Nephron progenitor cell (in vitro differentiated cells): ENCODE measurements at regions not wholly inside any gene's neighbourhood (a gene's known extent, or its start where the extent isn't known, plus 50 kb on each side); places are given as distances from the start of the nearest gene placed in this dataset.

Experiments
- DNase-seq: peaks from one replicate; pipeline ENCODE4 v3.0.0; 2021
- H3K27ac Mint-ChIP-seq: 2 replicates; pipeline ENCODE4 v1.8.0; 2021; ENCODE audit warnings: mild to moderate bottlenecking, moderate library complexity, mixed read lengths
- H3K27me3 Mint-ChIP-seq: 2 replicates; pipeline ENCODE4 v1.8.0; 2021; ENCODE audit warnings: mild to moderate bottlenecking, low read depth, mixed read lengths; ENCODE audit not compliant: poor library complexity
- H3K36me3 Mint-ChIP-seq: 2 replicates; pipeline ENCODE4 v1.8.0; 2021; ENCODE audit warnings: low read depth, mixed read lengths
- H3K4me1 Mint-ChIP-seq: 2 replicates; pipeline ENCODE4 v1.8.0; 2021; ENCODE audit warnings: mixed read lengths
- H3K4me3 Mint-ChIP-seq: 2 replicates; pipeline ENCODE4 v1.8.0; 2021; ENCODE audit warnings: mild to moderate bottlenecking, moderate library complexity, mixed read lengths
- H3K9me3 Mint-ChIP-seq: 2 replicates; pipeline ENCODE4 v1.8.0; 2021; ENCODE audit warnings: mild to moderate bottlenecking, moderate library complexity, mixed read lengths
- TF ChIP-seq, protein P1 (sequence below): fragments of 200-600 bp; sonication (generic); IDR thresholded peaks from 2 replicates; pipeline ENCODE4 v1.5.0; 2021; ENCODE audit warnings: antibody characterized with exemption

DNA sequence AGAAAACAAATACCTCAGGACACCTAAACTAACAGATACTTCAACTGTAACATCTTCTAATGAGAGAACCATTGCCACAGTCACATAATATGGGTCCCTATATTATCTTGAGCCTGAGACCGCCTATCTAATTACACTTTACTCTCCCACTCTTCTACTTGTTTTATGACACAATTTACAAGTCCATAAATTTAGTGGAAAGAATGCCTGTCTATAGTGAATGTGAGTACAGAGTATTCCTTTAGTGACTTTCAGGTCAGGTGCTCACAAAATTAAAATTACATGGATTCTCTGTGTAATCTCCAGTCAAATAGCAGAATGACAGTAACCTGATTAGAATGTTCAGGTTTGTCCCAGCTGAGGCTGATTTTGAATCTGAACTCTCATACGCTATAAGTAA, 624.1 kb downstream of the PKHD1 start:
- DNase-seq: no peak
- TF ChIP-seq, protein P1, sequence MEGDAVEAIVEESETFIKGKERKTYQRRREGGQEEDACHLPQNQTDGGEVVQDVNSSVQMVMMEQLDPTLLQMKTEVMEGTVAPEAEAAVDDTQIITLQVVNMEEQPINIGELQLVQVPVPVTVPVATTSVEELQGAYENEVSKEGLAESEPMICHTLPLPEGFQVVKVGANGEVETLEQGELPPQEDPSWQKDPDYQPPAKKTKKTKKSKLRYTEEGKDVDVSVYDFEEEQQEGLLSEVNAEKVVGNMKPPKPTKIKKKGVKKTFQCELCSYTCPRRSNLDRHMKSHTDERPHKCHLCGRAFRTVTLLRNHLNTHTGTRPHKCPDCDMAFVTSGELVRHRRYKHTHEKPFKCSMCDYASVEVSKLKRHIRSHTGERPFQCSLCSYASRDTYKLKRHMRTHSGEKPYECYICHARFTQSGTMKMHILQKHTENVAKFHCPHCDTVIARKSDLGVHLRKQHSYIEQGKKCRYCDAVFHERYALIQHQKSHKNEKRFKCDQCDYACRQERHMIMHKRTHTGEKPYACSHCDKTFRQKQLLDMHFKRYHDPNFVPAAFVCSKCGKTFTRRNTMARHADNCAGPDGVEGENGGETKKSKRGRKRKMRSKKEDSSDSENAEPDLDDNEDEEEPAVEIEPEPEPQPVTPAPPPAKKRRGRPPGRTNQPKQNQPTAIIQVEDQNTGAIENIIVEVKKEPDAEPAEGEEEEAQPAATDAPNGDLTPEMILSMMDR: no peak
- H3K4me1 Mint-ChIP-seq: peaks cover 71% of the 10 kb centered on the region

DNA sequence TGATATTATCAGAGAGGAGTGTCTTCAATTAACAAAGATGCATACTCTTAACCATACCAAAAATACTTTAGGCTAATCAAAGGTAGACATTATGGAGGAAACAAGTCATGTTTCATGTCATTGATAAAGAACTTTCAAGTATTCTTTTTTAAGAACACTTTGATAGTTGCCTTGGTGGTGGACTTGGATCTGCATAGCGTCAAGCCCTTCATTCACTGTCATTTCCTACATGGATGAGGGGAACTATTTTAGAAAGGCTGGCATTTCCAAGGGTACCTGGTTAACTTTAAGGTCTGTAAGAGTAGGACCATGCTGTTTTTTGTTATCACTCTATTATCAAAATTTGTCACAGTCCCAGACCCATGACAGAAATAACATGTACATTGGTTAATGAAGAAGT, 622.5 kb downstream of the PKHD1 start:
- H3K27ac Mint-ChIP-seq: no peak overlapping the region
- H3K4me1 Mint-ChIP-seq: peaks cover 56% of the 10 kb centered on the region
- no peak for DNase-seq
- H3K4me3 Mint-ChIP-seq: no peak overlapping the region
- H3K9me3 Mint-ChIP-seq: peaks cover 5% of the 10 kb centered on the region
- peaks cover 5% of the 10 kb centered on the region for H3K27me3 Mint-ChIP-seq
- TF ChIP-seq, protein P1: no peak
- H3K36me3 Mint-ChIP-seq: no peaks in the 10 kb centered on the region

More for the DNA sequence above, 624.1 kb downstream of the PKHD1 start:
- no peaks in the 10 kb centered on the region for H3K9me3 Mint-ChIP-seq
- no peaks in the 10 kb centered on the region for H3K36me3 Mint-ChIP-seq
- H3K27me3 Mint-ChIP-seq: peaks cover 5% of the 10 kb centered on the region
- no peak overlapping the region for H3K4me3 Mint-ChIP-seq
- no peak overlapping the region for H3K27ac Mint-ChIP-seq

DNA sequence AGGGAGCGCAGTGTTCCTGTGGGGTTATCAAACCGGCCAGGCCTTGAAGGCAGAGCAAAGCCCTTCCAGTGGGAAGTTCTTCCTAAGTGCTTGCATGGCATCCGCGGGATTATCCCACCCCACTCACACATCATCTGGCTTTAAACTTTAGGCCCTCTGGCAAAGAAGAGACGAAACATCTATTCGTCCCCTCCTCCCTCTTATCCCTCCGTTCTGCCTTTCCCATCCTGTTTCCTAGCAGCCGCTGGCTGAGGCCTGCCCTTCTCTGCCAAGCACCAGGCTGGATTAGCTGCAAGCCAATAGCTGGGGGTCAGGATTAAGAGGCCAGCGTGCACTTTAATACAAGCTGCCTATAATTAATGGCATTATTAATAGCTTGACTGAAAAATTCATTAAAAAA, 621.0 kb downstream of the PKHD1 start:
- H3K36me3 Mint-ChIP-seq: no peaks in the 10 kb centered on the region
- TF ChIP-seq, protein P1: no peak
- H3K9me3 Mint-ChIP-seq: peaks cover 5% of the 10 kb centered on the region
- H3K27ac Mint-ChIP-seq: peak overlapping the region; percentile 42
- DNase-seq: no peak
- H3K4me1 Mint-ChIP-seq: peaks cover 41% of the 10 kb centered on the region
- H3K27me3 Mint-ChIP-seq: peaks cover 5% of the 10 kb centered on the region
- H3K4me3 Mint-ChIP-seq: no peak overlapping the region

DNA sequence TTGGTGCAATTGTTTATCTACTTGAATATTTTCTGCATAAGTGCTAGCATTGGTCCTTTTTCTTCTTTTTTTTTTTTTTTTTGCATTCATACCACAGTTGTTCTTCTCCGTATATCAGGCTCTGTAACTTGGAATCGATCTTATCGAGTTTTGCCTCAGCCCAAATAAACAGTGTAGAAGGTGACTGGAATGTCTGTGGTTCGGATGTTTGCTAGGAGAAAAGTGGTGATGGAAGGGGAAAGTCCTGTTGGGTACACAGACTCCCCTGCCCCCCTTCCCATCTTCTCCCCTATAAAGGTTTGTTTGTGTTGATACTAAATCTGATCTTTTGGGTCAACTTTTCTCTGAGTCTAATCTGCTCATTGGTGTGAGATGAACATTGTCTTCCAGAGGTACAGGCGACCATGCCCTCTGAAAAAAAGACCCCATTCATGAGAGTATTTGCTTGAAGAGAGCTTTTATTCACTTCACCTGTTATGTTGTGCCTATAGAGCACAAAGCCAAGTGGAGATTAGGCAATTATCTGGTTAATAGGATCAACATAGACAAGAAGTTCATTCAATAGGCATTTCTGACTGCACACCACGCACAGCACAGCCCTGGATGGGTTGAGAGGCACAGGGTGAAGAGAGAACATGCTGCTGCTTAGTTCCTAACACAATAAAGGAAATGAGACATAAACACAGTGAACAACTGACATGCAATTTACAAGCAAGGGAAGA, 620.0 kb downstream of the PKHD1 start:
- peak overlapping the region; percentile 55 for H3K27ac Mint-ChIP-seq
- no peak for DNase-seq
- no peak overlapping the region for H3K4me3 Mint-ChIP-seq
- H3K4me1 Mint-ChIP-seq: peaks cover 37% of the 10 kb centered on the region
- TF ChIP-seq, protein P1: no peak
- H3K36me3 Mint-ChIP-seq: no peaks in the 10 kb centered on the region
- peaks cover 5% of the 10 kb centered on the region for H3K27me3 Mint-ChIP-seq
- H3K9me3 Mint-ChIP-seq: peaks cover 5% of the 10 kb centered on the region

DNA sequence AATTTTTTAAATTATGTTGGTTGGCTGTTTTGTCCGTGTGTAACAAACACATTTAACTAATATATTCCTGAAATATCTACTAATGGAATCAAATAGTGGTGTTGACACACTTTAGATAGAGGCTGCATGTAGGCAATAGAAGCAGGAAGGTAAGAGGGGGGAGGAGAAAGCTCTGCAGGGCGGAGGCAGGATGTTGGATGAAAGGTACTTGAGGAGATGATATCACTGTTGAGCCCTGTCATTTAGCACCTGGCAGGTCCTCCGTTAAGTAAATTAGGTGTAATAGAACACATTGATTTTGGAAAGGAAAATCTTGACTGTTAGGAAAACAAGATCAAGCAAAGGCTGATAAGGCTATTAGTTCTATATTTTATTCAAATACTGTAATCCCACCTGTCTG, 618.7 kb downstream of the PKHD1 start:
- no peak overlapping the region for H3K4me3 Mint-ChIP-seq
- TF ChIP-seq, protein P1: no peak
- no peak overlapping the region for H3K27ac Mint-ChIP-seq
- DNase-seq: no peak
- H3K9me3 Mint-ChIP-seq: peaks cover 5% of the 10 kb centered on the region
- H3K36me3 Mint-ChIP-seq: no peaks in the 10 kb centered on the region
- H3K4me1 Mint-ChIP-seq: peaks cover 37% of the 10 kb centered on the region
- H3K27me3 Mint-ChIP-seq: peaks cover 5% of the 10 kb centered on the region
